ENCODE measurements at regions not wholly inside any gene's neighbourhood (a gene's known extent, or its start where the extent isn't known, plus 50 kb on each side); places are given as distances from the start of the nearest gene placed in this dataset.

DNA sequence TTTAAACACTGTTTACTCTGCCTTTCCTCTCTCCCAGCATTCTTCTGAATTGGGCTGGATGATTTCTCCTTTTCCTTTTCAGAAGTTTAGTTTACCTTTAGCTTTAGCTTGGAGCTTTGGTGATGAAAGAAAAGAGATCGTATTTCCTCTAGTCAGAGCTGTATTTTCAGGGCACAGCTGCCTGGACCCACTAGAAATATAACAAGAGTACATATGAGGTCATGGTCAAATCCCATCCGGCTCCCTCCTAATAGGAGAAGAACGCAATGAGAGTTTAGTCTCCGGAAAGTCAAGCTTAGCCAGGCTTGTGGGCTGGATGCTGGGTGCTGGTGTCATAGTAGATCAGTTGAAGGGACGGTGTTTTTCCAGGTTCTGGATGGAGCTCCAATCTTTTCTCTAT lies 177.1 kb upstream of the PFN2 start:
- ATAC-seq = peak; percentile 82 to 87 (median 82)

DNA sequence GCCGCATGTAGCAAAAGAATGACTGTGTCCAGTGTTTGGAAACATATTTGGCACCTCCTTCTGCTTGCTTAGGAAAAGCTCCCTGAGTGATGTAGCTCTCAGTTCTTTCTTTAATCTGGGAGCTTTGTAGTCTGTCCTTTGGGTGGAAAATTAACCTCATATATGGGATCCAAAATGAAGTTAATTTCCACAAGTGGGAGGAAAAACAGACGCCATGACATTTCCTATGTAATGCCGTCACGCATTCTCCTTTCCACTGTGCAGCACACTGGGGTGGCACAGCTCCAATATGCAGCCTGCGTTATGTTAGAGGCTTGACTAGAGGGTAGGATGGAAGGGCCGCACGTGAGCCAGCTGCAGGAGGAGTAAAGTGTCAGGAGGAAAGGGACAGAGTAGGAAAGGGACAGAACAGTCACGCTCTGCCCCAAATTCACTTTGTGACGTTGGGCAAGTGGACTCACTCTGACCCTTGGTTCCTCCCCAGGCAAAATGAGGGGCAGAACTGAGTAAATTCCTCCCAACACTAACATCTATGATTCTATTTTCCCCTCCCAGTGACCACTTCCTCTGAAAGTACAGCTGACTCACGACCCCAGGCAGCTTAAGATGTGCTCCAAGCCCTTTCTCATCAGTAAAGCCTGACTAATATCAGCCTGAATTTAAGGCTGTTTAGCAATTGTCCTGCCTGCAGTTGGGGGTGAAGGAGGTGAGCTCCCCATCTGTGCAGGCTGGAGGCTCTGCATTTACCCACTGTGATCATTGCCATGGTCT lies 176.5 kb upstream of the PFN2 start:
- DNase-seq = peak; percentile 67 to 81
- Histone ChIP-seq H3K4me1 (peaks cover 57% of the 10 kb centered on the region), H3K27ac (peak overlapping the region; percentile 96), H3K9me3 (no peaks in the 10 kb centered on the region), H3K36me3 (ENCODE audit: insufficient read depth in 1 of 2, low read depth in 1 of 2) (no peaks in the 10 kb centered on the region), H3K4me3 (peak overlapping the region; percentile 17), H3K27me3 (ENCODE audit: insufficient read depth in 3 of 3, low read length in 2 of 3) (no peaks in the 10 kb centered on the region)
- intact Hi-C loops (cut with DNase I) = loop anchor here (2.0 to 5.0 kb wide), 2 partner anchors 35 to 110 kb away; no protein-coding TSS in a partner anchor
- TF ChIP-seq, protein P1, sequence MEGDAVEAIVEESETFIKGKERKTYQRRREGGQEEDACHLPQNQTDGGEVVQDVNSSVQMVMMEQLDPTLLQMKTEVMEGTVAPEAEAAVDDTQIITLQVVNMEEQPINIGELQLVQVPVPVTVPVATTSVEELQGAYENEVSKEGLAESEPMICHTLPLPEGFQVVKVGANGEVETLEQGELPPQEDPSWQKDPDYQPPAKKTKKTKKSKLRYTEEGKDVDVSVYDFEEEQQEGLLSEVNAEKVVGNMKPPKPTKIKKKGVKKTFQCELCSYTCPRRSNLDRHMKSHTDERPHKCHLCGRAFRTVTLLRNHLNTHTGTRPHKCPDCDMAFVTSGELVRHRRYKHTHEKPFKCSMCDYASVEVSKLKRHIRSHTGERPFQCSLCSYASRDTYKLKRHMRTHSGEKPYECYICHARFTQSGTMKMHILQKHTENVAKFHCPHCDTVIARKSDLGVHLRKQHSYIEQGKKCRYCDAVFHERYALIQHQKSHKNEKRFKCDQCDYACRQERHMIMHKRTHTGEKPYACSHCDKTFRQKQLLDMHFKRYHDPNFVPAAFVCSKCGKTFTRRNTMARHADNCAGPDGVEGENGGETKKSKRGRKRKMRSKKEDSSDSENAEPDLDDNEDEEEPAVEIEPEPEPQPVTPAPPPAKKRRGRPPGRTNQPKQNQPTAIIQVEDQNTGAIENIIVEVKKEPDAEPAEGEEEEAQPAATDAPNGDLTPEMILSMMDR (IDR thresholded peaks at IDR 0.05) = no peak
- WGBS, 3 donors = 29 to 49% (median 41%) methylated on average over 10 of the region's 10 CpGs
- ATAC-seq = peak; percentile 55 to 72 (median 69)

More for the DNA sequence above, 177.1 kb upstream of the PFN2 start:
- Histone ChIP-seq H3K36me3 (ENCODE audit: insufficient read depth in 1 of 2, low read depth in 1 of 2) (no peaks in the 10 kb centered on the region), H3K27me3 (ENCODE audit: insufficient read depth in 3 of 3, low read length in 2 of 3) (no peaks in the 10 kb centered on the region), H3K27ac (peak overlapping the region; percentile 96), H3K4me1 (peaks cover 57% of the 10 kb centered on the region), H3K4me3 (peak overlapping the region; percentile 17), H3K9me3 (no peaks in the 10 kb centered on the region)
- intact Hi-C loops (cut with DNase I) = loop anchor here (2.0 to 5.0 kb wide), 3 partner anchors 35 to 111 kb away; no protein-coding TSS in a partner anchor
- TF ChIP-seq, protein P1 (IDR thresholded peaks at IDR 0.05) = no peak
- peak; percentile 29 to 72 for DNase-seq
- WGBS, 3 donors = 25 to 31% (median 28%) methylated on average over 5 of the region's 5 CpGs

DNA sequence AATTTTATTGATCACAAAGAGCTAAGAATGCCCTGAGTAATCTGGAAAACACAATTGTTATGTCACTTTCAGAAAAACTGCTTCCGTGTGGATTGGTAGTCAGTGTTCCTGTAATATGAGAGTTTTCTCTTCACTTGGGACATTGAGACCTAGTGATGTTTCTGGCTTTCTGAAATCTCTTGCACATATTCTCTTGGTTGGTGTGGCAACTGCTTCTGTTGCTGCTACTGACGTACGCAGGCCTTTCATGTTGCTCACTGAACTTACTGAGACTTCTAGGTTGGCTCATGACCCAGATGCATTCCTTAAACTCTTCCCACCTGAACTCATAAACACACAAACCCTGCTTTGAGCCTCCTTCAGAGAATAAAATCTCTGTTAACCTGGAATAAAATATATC lies 175.0 kb upstream of the PFN2 start:
- no peaks in the 10 kb centered on the region for H3K9me3 ChIP-seq
- no peaks in the 10 kb centered on the region for H3K27me3 ChIP-seq (ENCODE audit: insufficient read depth in 3 of 3, low read length in 2 of 3)
- intact Hi-C loops (cut with DNase I) = loop anchor here (2.0 to 5.0 kb wide), 2 partner anchors 37 to 109 kb away; no protein-coding TSS in a partner anchor
- H3K4me3 ChIP-seq = no peak overlapping the region
- peaks cover 49% of the 10 kb centered on the region for H3K4me1 ChIP-seq
- 48 to 81% (median 56%) methylated on average over 3 of the region's 3 CpGs for WGBS, 3 donors
- DNase-seq (no peak), ATAC-seq (peak; percentile 22 to 68 (median 64))
- TF ChIP-seq, protein P1 (IDR thresholded peaks at IDR 0.05) = no peak
- H3K36me3 ChIP-seq (ENCODE audit: insufficient read depth in 1 of 2, low read depth in 1 of 2) = no peaks in the 10 kb centered on the region
- peak overlapping the region; percentile 96 for H3K27ac ChIP-seq

DNA sequence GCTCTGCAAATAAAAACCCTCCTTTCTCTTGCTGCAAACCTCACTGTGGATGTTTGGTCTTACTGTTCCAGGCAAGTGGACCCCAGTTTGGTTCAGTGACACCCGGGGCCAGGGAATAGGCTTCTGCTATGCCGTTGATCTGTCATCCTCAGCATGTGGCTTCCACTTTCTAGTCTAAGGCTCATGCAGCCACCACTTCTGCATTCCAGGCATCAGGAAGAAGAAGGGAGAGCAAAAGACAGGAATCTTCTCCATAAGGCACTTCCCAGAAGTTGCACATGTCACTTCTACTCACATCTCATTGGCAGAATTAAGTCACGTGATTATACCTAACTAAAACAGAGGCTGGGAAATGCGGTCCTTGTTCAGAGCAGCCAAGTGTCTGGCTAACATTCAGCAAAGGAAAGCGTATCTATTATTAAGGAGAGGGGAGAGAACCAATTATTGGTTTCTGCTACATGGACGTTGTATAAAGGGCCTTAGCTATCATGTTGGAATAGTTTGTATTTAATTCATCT lies 173.6 kb upstream of the PFN2 start:
- no peaks in the 10 kb centered on the region for H3K36me3 ChIP-seq (ENCODE audit: insufficient read depth in 1 of 2, low read depth in 1 of 2)
- no peak overlapping the region for H3K4me3 ChIP-seq
- WGBS, 3 donors = 88 to 93% (median 89%) methylated on average over 6 of the region's 6 CpGs
- intact Hi-C loops (cut with DNase I) = loop anchor here in 1 of 2 donors (5.0 kb wide), 1 partner anchor 47 kb away; no protein-coding TSS in a partner anchor
- TF ChIP-seq, protein P1 (IDR thresholded peaks at IDR 0.05) = no peak
- no peaks in the 10 kb centered on the region for H3K9me3 ChIP-seq
- ATAC-seq = no peak
- no peak overlapping the region for H3K27ac ChIP-seq
- peaks cover 35% of the 10 kb centered on the region for H3K4me1 ChIP-seq
- DNase-seq = no peak
- no peaks in the 10 kb centered on the region for H3K27me3 ChIP-seq (ENCODE audit: insufficient read depth in 3 of 3, low read length in 2 of 3)

Data from psoas muscle (tissue), 7 donors.